VCaP (cell line): ENCODE measurements at regions not wholly inside any gene's neighbourhood (a gene's known extent, or its start where the extent isn't known, plus 50 kb on each side); places are given as distances from the start of the nearest gene placed in this dataset.
"Not testable (repeated sequence)": the region's sequence is repeated elsewhere in the genome, so short reads cannot be mapped to it uniquely, and the experiment has no call there.

ENCODE experiments used
- H3K27ac ChIP-seq: fragments of 450-650 bp; 2 replicates; pipeline ENCODE4 v1.5.1; 2017
- CTCF ChIP-seq: fragments of 450-650 bp; conservative IDR thresholded peaks from 2 replicates; pipeline ENCODE4 v1.5.1; 2017; ENCODE audit warnings: mild to moderate bottlenecking, moderate library complexity

GRCh38 chr11:37322333-37323194 lies 724.5 kb upstream of the RAG2 start:
- peak overlapping the region; percentile 51 for H3K27ac ChIP-seq
- TF ChIP-seq CTCF = no peak

GRCh38 chr11:37320921-37321320 lies 722.9 kb upstream of the RAG2 start:
- peak overlapping the region; percentile 36; the same call in 1 of the 2 replicates for H3K27ac ChIP-seq
- no peak for TF ChIP-seq CTCF

GRCh38 chr11:37317803-37318202 lies 719.8 kb upstream of the RAG2 start:
- TF ChIP-seq CTCF = no peak
- no peak overlapping the region for H3K27ac ChIP-seq

GRCh38 chr11:37313266-37313665 lies 715.2 kb upstream of the RAG2 start:
- TF ChIP-seq CTCF = no peak
- no peak overlapping the region for H3K27ac ChIP-seq

- H3K27ac ChIP-seq = peak overlapping the region; percentile 86
- no peak for TF ChIP-seq CTCF
Observed at GRCh38 chr11:37306563-37306962, 708.5 kb upstream of the RAG2 start.

GRCh38 chr11:37301405-37301804 lies 703.4 kb upstream of the RAG2 start:
- H3K27ac ChIP-seq = not testable (repeated sequence)

- no peak overlapping the region for H3K27ac ChIP-seq
- TF ChIP-seq CTCF = no peak
Observed at GRCh38 chr11:37298173-37298572, 700.1 kb upstream of the RAG2 start.

- no peak for TF ChIP-seq CTCF
- H3K27ac ChIP-seq = no peak overlapping the region
Observed at GRCh38 chr11:37286890-37287289, 688.9 kb upstream of the RAG2 start.
